Keratinocyte (primary cell): ENCODE measurements at regions not wholly inside any gene's neighbourhood (a gene's known extent, or its start where the extent isn't known, plus 50 kb on each side); places are given as distances from the start of the nearest gene placed in this dataset.
A peak's percentile ranks its signal among the peaks of the same experiment; 100 is the strongest.

Experiments used
- DNase-seq: peaks from one replicate; pipeline ENCODE4 v3.0.0-alpha.2; 2011; ENCODE audit warnings: low read depth, missing footprints, low spot score
- FAIRE-seq: peaks from 2 replicates; lab custom pipeline; 2011; peaks lifted over from hg19 to GRCh38; lab: Jason Lieb, UNC
- H2AFZ ChIP-seq: 2 replicates; pipeline ENCODE4 v1.6.0; 2012; ENCODE audit warnings: low read length, control low read depth, inconsistent platforms; ENCODE audit not compliant: control insufficient read depth
- H3K27ac ChIP-seq: 2 replicates; pipeline ENCODE4 v1.5.1; 2011; ENCODE audit warnings: low read length; ENCODE audit not compliant: control insufficient read depth, insufficient read depth
- H3K27me3 ChIP-seq: 3 replicates; pipeline ENCODE4 v1.6.0; 2011; ENCODE audit warnings: low read length; ENCODE audit not compliant: control insufficient read depth, insufficient read depth; ENCODE audit errors: extremely low read depth
- H3K36me3 ChIP-seq, 2 experiments: 2 replicates in 1 of 2; 3 replicates in 1 of 2; pipeline ENCODE4 v1.5.1; 2011; ENCODE audit warnings: low read length in 2 of 2, mild to moderate bottlenecking in 1 of 2; ENCODE audit not compliant: control insufficient read depth in 2 of 2, insufficient read depth in 2 of 2; ENCODE audit errors: extremely low read depth in 1 of 2
- H3K4me1 ChIP-seq: 3 replicates; pipeline ENCODE4 v1.5.1; 2011; ENCODE audit warnings: low read length; ENCODE audit not compliant: control insufficient read depth, insufficient read depth; ENCODE audit errors: extremely low read depth
- H3K4me2 ChIP-seq: 3 replicates; pipeline ENCODE4 v1.6.0; 2011; ENCODE audit warnings: low read depth, low read length; ENCODE audit not compliant: control insufficient read depth, insufficient read depth; ENCODE audit errors: extremely low read depth
- H3K4me3 ChIP-seq, 3 experiments: fragments of 200-600 bp in 1 of 3; sonication (generic) in 1 of 3; 2 replicates in 2 of 3; 3 replicates in 1 of 3; pipeline ENCODE4 v1.5.1; 2011 to 2016; ENCODE audit warnings: low read length in 3 of 3, mild to moderate bottlenecking in 3 of 3, control low read depth in 2 of 3, inconsistent platforms in 1 of 3, low read depth in 1 of 3, mixed read lengths in 1 of 3, mixed run types in 1 of 3, moderate library complexity in 1 of 3; ENCODE audit not compliant: control insufficient read depth in 2 of 3, insufficient read depth in 2 of 3; ENCODE audit errors: extremely low read depth in 1 of 3
- H3K79me2 ChIP-seq: 2 replicates; pipeline ENCODE4 v1.6.0; 2012; ENCODE audit warnings: low read length; ENCODE audit not compliant: control insufficient read depth, insufficient read depth
- H3K9ac ChIP-seq: 3 replicates; pipeline ENCODE4 v1.6.0; 2011; ENCODE audit warnings: low read length; ENCODE audit not compliant: control insufficient read depth, insufficient read depth; ENCODE audit errors: extremely low read depth
- H3K9me1 ChIP-seq: 3 replicates; pipeline ENCODE4 v1.6.0; 2011; ENCODE audit warnings: low read length; ENCODE audit not compliant: control insufficient read depth, insufficient read depth; ENCODE audit errors: extremely low read depth
- H3K9me3 ChIP-seq: 2 replicates; pipeline ENCODE4 v1.5.1; 2012; ENCODE audit warnings: low read depth, low read length; ENCODE audit not compliant: control insufficient read depth
- H4K20me1 ChIP-seq: 3 replicates; pipeline ENCODE4 v1.6.0; 2011; ENCODE audit warnings: low read length; ENCODE audit not compliant: control insufficient read depth, insufficient read depth; ENCODE audit errors: extremely low read depth
- CTCF ChIP-seq, 3 experiments: IDR thresholded peaks in 1 of 3; conservative IDR thresholded peaks in 1 of 3; optimal IDR thresholded peaks in 1 of 3; 2 replicates in 2 of 3; 3 replicates in 1 of 3; pipeline versions ENCODE3 to v1.5.1; 2011; ENCODE audit warnings: low read length in 3 of 3, mild to moderate bottlenecking in 3 of 3, moderate library complexity in 2 of 3, control low read depth in 1 of 3, inconsistent platforms in 1 of 3; ENCODE audit not compliant: insufficient read depth in 2 of 3; ENCODE audit errors: extremely low read depth in 1 of 3
- EZH2 ChIP-seq: IDR thresholded peaks from one replicate; pipeline ENCODE4 v1.6.1; 2012; ENCODE audit warnings: inconsistent platforms, mild to moderate bottlenecking, low read length, moderate library complexity
- dilution Hi-C: fragments of 300-500 bp; cut with MboI; formaldehyde crosslinking; loops from one replicate; pipeline ENCODE4 v1.7.0; 2020; ENCODE audit warnings: low sequenced_read_pairs; ENCODE audit not compliant: extremely low pct_ligation_motif_present

- Histone ChIP-seq H4K20me1 (no peaks in the 10 kb centered on the region), H3K79me2 (no peaks in the 10 kb centered on the region), H3K9me1 (no peaks in the 10 kb centered on the region), H3K9ac (no peak overlapping the region), H3K4me1 (peaks cover 60% of the 10 kb centered on the region), H3K36me3 (no peaks in the 10 kb centered on the region), H3K27me3 (no peaks in the 10 kb centered on the region), H3K27ac (peak overlapping the region; percentile 78), H3K9me3 (no peaks in the 10 kb centered on the region), H3K4me2 (peak overlapping the region; percentile 4), H3K4me3 (no peak overlapping the region), H2AFZ (no peak overlapping the region)
- no peak for TF ChIP-seq EZH2
- no peak for TF ChIP-seq CTCF (optimal IDR thresholded peaks at IDR 0.05 in 1 of 3, IDR thresholded peaks at IDR 0.05 in 1 of 3, conservative IDR thresholded peaks at IDR 0.05 in 1 of 3; ENCODE audit: extremely low read depth in 1 of 3, insufficient read depth in 2 of 3, low read length in 3 of 3)
- dilution Hi-C loops = no loop called here
- peak; percentile 5 for FAIRE-seq
- DNase-seq = no peak
Observed at GRCh38 chr1:209421978-209422680, 161.4 kb upstream of the CAMK1G start.

GRCh38 chr1:209425959-209426358, 157.6 kb upstream of the CAMK1G start:
- H3K4me2 ChIP-seq = no peak overlapping the region
- no peaks in the 10 kb centered on the region for H3K27me3 ChIP-seq
- no peak overlapping the region for H3K9ac ChIP-seq
- DNase-seq (no peak), FAIRE-seq (no peak)
- dilution Hi-C loops = no loop called here
- TF ChIP-seq EZH2 (no peak), CTCF (optimal IDR thresholded peaks at IDR 0.05 in 1 of 3, IDR thresholded peaks at IDR 0.05 in 1 of 3, conservative IDR thresholded peaks at IDR 0.05 in 1 of 3; ENCODE audit: extremely low read depth in 1 of 3, insufficient read depth in 2 of 3, low read length in 3 of 3) (no peak)
- no peak overlapping the region for H3K4me3 ChIP-seq
- H3K9me3 ChIP-seq = no peaks in the 10 kb centered on the region
- H2AFZ ChIP-seq = no peak overlapping the region
- no peaks in the 10 kb centered on the region for H3K9me1 ChIP-seq
- no peak overlapping the region for H3K27ac ChIP-seq
- H4K20me1 ChIP-seq = no peaks in the 10 kb centered on the region
- peaks cover 11 to 18% of the 10 kb centered on the region in 2 experiments for H3K36me3 ChIP-seq
- H3K4me1 ChIP-seq = peaks cover 36% of the 10 kb centered on the region
- H3K79me2 ChIP-seq = peaks cover 20% of the 10 kb centered on the region
